HCT116 (cell line): ENCODE measurements at regions not wholly inside any gene's neighbourhood (a gene's known extent, or its start where the extent isn't known, plus 50 kb on each side); places are given as distances from the start of the nearest gene placed in this dataset.

Experiments used
- CBX3 ChIP-seq: IDR thresholded peaks from 2 replicates; pipeline ENCODE4 v1.6.1; 2012; ENCODE audit warnings: low read depth
- POLR2A ChIP-seq: IDR thresholded peaks from 2 replicates; pipeline ENCODE4 v1.7.0; 2011; ENCODE audit warnings: borderline replicate concordance; ENCODE audit not compliant: insufficient read depth, insufficient read length; ENCODE audit errors: extremely low read depth
- SP1 ChIP-seq: IDR thresholded peaks from 2 replicates; pipeline ENCODE4 v1.6.1; 2012; ENCODE audit warnings: low read depth

GRCh38 chr3:126277629-126278378 is 79.4 kb downstream of the KLF15 start:
- TF ChIP-seq POLR2A (no peak), SP1 (no peak), CBX3 (no peak)
